ENCODE measurements at regions not wholly inside any gene's neighbourhood (a gene's known extent, or its start where the extent isn't known, plus 50 kb on each side); places are given as distances from the start of the nearest gene placed in this dataset.

- TF ChIP-seq ZSCAN5A (tag by site-specific recombination; IDR thresholded peaks at IDR 0.05) (no peak), ZEB2 (tag by site-specific recombination; IDR thresholded peaks at IDR 0.05) (no peak), BCL11B (tag by site-specific recombination; IDR thresholded peaks at IDR 0.05; ENCODE audit: low read depth) (no peak), ZNF529 (tag by site-specific recombination; IDR thresholded peaks at IDR 0.05; ENCODE audit: insufficient replicate concordance) (no peak), OSR2 (tag by site-specific recombination; IDR thresholded peaks at IDR 0.05) (no peak), ZNF2 (tag by site-specific recombination; IDR thresholded peaks at IDR 0.05) (no peak), KLF10 (tag by site-specific recombination; IDR thresholded peaks at IDR 0.05) (no peak), SALL2 (tag by site-specific recombination; IDR thresholded peaks at IDR 0.05; ENCODE audit: borderline replicate concordance) (no peak), ZNF777 (tag by site-specific recombination; IDR thresholded peaks at IDR 0.05; ENCODE audit: borderline replicate concordance) (no peak)
- TF ChIP-seq, protein P1, sequence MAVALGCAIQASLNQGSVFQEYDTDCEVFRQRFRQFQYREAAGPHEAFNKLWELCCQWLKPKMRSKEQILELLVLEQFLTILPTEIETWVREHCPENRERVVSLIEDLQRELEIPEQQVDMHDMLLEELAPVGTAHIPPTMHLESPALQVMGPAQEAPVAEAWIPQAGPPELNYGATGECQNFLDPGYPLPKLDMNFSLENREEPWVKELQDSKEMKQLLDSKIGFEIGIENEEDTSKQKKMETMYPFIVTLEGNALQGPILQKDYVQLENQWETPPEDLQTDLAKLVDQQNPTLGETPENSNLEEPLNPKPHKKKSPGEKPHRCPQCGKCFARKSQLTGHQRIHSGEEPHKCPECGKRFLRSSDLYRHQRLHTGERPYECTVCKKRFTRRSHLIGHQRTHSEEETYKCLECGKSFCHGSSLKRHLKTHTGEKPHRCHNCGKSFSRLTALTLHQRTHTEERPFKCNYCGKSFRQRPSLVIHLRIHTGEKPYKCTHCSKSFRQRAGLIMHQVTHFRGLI (tag by site-specific recombination; IDR thresholded peaks at IDR 0.05), result no peak
Observed at GRCh38 chr9:85243977-85244376, 497.8 kb downstream of the AGTPBP1 start (continued).

DNA sequence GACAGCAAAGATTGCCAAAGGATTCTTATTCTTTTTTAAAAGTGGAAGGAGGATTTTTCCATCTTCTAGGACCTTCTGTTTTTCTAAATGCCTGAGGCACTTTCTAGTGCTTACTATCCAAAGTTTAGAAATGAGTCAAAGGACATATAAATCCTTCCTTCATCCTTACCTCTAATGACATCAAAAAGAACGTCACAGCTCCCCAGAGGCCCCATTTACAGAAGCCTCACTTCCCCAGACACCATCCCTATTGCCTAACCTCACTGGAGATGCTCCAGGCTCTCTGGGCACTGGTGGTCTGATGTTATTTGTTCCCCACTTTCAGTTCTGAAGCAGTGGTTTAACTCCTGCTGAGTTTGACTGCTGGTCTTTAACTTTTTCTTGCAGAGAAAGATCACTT, 504.3 kb downstream of the AGTPBP1 start:
- POLR2A ChIA-PET, result interaction anchor here (0.6 kb wide), 1 partner anchor 23 kb away, joined by 3 read pairs; no protein-coding TSS in a partner anchor
- no peak overlapping the region for H3K4me3 ChIP-seq (ENCODE audit: low read depth, low read length)
- no peaks in the 10 kb centered on the region for H3K36me3 ChIP-seq (ENCODE audit: control insufficient read depth in 2 of 2, insufficient read depth in 1 of 2, low read length in 2 of 2)
- H3K9me3 ChIP-seq (ENCODE audit: control insufficient read depth, insufficient read depth, low read depth, low read length), result no peaks in the 10 kb centered on the region
- TF ChIP-seq TRIM28 (IDR thresholded peaks at IDR 0.05; ENCODE audit: borderline replicate concordance, low read length) (no peak), ZNF664 (tag by site-specific recombination; IDR thresholded peaks at IDR 0.05) (no peak)
- CTCF ChIA-PET, result no interaction called here
- H3K4me1 ChIP-seq (ENCODE audit: control insufficient read depth, insufficient read depth, low read length), result no peaks in the 10 kb centered on the region
- H3K27ac ChIP-seq (ENCODE audit: extremely low read depth, low read depth, low read length), result no peak overlapping the region

GRCh38 chr9:85230081-85230480, 511.7 kb downstream of the AGTPBP1 start:
- Histone ChIP-seq H3K4me3 (ENCODE audit: low read depth, low read length) (no peak overlapping the region), H3K4me1 (ENCODE audit: control insufficient read depth, insufficient read depth, low read length) (no peaks in the 10 kb centered on the region), H3K36me3 (ENCODE audit: control insufficient read depth in 2 of 2, insufficient read depth in 1 of 2, low read length in 2 of 2) (no peaks in the 10 kb centered on the region), H3K9me3 (ENCODE audit: control insufficient read depth, insufficient read depth, low read depth, low read length) (no peaks in the 10 kb centered on the region), H3K27ac (ENCODE audit: extremely low read depth, low read depth, low read length) (no peak overlapping the region)
- ChIA-PET CTCF (no interaction called here), POLR2A (no interaction called here)
- TF ChIP-seq ZNF548 (tag by site-specific recombination; IDR thresholded peaks at IDR 0.05) (no peak), ZNF266 (tag by site-specific recombination; IDR thresholded peaks at IDR 0.05; ENCODE audit: low read depth) (no peak), ZNF324 (tag by site-specific recombination; IDR thresholded peaks at IDR 0.05) (no peak)

GRCh38 chr9:85228111-85228855, 513.5 kb downstream of the AGTPBP1 start:
- H3K27ac ChIP-seq (ENCODE audit: extremely low read depth, low read depth, low read length), result no peak overlapping the region
- CTCF ChIA-PET, result no interaction called here
- POLR2A ChIA-PET, result interaction anchor here (0.6 kb wide), 1 partner anchor 514 kb away, joined by 7 read pairs; no protein-coding TSS in a partner anchor
- no peak for TF ChIP-seq KLF1 (tag by site-specific recombination; IDR thresholded peaks at IDR 0.05)
- no peak for TF ChIP-seq ZXDB (tag by site-specific recombination; IDR thresholded peaks at IDR 0.05)
- TF ChIP-seq ZNF133 (tag by site-specific recombination; IDR thresholded peaks at IDR 0.05), result no peak
- TF ChIP-seq, protein P2, sequence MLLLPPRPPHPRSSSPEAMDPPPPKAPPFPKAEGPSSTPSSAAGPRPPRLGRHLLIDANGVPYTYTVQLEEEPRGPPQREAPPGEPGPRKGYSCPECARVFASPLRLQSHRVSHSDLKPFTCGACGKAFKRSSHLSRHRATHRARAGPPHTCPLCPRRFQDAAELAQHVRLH (tag by site-specific recombination; IDR thresholded peaks at IDR 0.05), result no peak
- no peak for TF ChIP-seq HOXA7 (CRISPR knock-in tag; IDR thresholded peaks at IDR 0.05; ENCODE audit: borderline replicate concordance)
- no peak for TF ChIP-seq ZNF335 (tag by site-specific recombination; conservative IDR thresholded peaks at IDR 0.05)
- no peak for TF ChIP-seq ZNF791 (tag by site-specific recombination; IDR thresholded peaks at IDR 0.05)
- TF ChIP-seq ZFHX2 (tag by site-specific recombination; conservative IDR thresholded peaks at IDR 0.05), result no peak
- no peak for TF ChIP-seq ZNF645 (tag by site-specific recombination; IDR thresholded peaks at IDR 0.05)
- no peak for TF ChIP-seq ZNF777 (tag by site-specific recombination; IDR thresholded peaks at IDR 0.05; ENCODE audit: borderline replicate concordance)
- TF ChIP-seq ZNF324 (tag by site-specific recombination; IDR thresholded peaks at IDR 0.05), result no peak
- TF ChIP-seq ZNF138 (tag by site-specific recombination; IDR thresholded peaks at IDR 0.05; ENCODE audit: borderline replicate concordance), result no peak
- no peak for TF ChIP-seq MEIS1 (CRISPR knock-in tag; IDR thresholded peaks at IDR 0.05; ENCODE audit: borderline replicate concordance)

More at GRCh38 chr9:85228111-85228855, 513.5 kb downstream of the AGTPBP1 start:
- Histone ChIP-seq H3K36me3 (ENCODE audit: control insufficient read depth in 2 of 2, insufficient read depth in 1 of 2, low read length in 2 of 2) (no peaks in the 10 kb centered on the region), H3K9me3 (ENCODE audit: control insufficient read depth, insufficient read depth, low read depth, low read length) (no peaks in the 10 kb centered on the region), H3K4me1 (ENCODE audit: control insufficient read depth, insufficient read depth, low read length) (no peaks in the 10 kb centered on the region), H3K4me3 (ENCODE audit: low read depth, low read length) (no peak overlapping the region)
